Ovary (tissue), 3 donors: ENCODE measurements at regions not wholly inside any gene's neighbourhood (a gene's known extent, or its start where the extent isn't known, plus 50 kb on each side); places are given as distances from the start of the nearest gene placed in this dataset.

Experiments
- EP300 ChIP-seq: sonication (generic); formaldehyde crosslinking; IDR thresholded peaks from one replicate; pipeline ENCODE4 v1.6.1; 2017; ENCODE audit warnings: antibody characterized with exemption
- POLR2A ChIP-seq: fragments of 450-650 bp; IDR thresholded peaks from one replicate; pipeline ENCODE4 v1.6.1; 2017; ENCODE audit warnings: antibody characterized with exemption, mild to moderate bottlenecking, moderate library complexity
- TF ChIP-seq, protein P1 (sequence below), 3 donors: fragments of 450-650 bp in 2 of 3; fragments of 200-600 bp in 1 of 3; IDR thresholded peaks; one replicate each; pipeline versions ENCODE4 v1.5.1 to v1.8.0; 2016 to 2022; ENCODE audit warnings: antibody characterized with exemption in 3 of 3, mild to moderate bottlenecking in 1 of 3
- donor health status: DM: no; HTN: no; CAD: no.

DNA sequence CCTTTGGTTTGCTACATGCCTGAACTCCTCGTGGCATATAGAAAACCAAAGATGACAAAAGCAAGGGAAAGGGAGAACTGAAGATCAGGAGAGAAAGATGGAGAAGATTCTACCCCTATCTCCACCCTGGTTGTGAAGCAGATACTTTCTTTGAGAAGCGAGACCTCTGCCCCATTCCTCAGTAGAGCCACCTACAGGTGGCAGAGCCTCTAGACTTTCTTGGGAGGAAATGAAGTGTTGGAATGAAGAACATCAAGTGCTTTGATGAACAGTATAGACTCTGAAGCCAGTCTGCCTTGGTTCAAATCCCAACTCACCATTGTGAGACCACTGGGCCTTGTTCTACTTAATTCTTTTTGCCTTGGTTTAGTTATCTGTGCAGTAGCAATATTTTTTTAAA is 348.8 kb upstream of the ETAA1 start:
- TF ChIP-seq, protein P1, sequence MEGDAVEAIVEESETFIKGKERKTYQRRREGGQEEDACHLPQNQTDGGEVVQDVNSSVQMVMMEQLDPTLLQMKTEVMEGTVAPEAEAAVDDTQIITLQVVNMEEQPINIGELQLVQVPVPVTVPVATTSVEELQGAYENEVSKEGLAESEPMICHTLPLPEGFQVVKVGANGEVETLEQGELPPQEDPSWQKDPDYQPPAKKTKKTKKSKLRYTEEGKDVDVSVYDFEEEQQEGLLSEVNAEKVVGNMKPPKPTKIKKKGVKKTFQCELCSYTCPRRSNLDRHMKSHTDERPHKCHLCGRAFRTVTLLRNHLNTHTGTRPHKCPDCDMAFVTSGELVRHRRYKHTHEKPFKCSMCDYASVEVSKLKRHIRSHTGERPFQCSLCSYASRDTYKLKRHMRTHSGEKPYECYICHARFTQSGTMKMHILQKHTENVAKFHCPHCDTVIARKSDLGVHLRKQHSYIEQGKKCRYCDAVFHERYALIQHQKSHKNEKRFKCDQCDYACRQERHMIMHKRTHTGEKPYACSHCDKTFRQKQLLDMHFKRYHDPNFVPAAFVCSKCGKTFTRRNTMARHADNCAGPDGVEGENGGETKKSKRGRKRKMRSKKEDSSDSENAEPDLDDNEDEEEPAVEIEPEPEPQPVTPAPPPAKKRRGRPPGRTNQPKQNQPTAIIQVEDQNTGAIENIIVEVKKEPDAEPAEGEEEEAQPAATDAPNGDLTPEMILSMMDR (IDR thresholded peaks at IDR 0.05), result no peak
- no peak for TF ChIP-seq EP300
- no peak for TF ChIP-seq POLR2A
